Neural cell (in vitro differentiated cells): ENCODE measurements at regions not wholly inside any gene's neighbourhood (a gene's known extent, or its start where the extent isn't known, plus 50 kb on each side); places are given as distances from the start of the nearest gene placed in this dataset.

Experiments used
- POLR2AphosphoS5 ChIP-seq: IDR thresholded peaks from 2 replicates; pipeline ENCODE4 v1.6.1; 2012
- RAD21 ChIP-seq: fragments of 450-650 bp; conservative IDR thresholded peaks from 2 replicates; pipeline ENCODE4 v1.6.1; 2014; ENCODE audit warnings: antibody characterized with exemption, mild to moderate bottlenecking, moderate library complexity
- TF ChIP-seq, protein P1 (sequence below): fragments of 450-650 bp; IDR thresholded peaks from 2 replicates; pipeline ENCODE4 v1.5.1; 2014; ENCODE audit warnings: antibody characterized with exemption, mild to moderate bottlenecking, moderate library complexity; ENCODE audit not compliant: poor library complexity, severe bottlenecking
- TF ChIP-seq, protein P2 (sequence below): IDR thresholded peaks from 2 replicates; pipeline ENCODE4 v1.6.1; 2012; ENCODE audit warnings: borderline replicate concordance

DNA sequence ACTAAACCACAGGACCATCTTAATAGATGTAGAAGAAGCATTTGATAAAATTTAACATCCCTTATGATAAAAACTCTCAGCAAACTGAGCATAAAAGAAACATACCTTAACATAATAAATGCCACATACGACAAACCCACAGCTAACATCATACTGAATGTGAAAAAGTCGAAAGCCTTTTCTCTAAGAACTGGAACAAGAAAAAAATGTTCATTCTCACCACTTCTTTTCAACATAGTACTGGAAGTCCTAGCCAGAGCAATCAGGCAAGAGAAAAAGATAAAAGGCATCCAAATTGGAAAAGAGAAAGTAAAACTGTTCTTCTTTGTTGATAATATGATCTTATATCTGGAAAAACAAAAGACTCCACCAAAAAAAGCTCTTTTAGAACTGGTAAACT, 134.2 kb downstream of the RPL22L1 start:
- TF ChIP-seq, protein P1, sequence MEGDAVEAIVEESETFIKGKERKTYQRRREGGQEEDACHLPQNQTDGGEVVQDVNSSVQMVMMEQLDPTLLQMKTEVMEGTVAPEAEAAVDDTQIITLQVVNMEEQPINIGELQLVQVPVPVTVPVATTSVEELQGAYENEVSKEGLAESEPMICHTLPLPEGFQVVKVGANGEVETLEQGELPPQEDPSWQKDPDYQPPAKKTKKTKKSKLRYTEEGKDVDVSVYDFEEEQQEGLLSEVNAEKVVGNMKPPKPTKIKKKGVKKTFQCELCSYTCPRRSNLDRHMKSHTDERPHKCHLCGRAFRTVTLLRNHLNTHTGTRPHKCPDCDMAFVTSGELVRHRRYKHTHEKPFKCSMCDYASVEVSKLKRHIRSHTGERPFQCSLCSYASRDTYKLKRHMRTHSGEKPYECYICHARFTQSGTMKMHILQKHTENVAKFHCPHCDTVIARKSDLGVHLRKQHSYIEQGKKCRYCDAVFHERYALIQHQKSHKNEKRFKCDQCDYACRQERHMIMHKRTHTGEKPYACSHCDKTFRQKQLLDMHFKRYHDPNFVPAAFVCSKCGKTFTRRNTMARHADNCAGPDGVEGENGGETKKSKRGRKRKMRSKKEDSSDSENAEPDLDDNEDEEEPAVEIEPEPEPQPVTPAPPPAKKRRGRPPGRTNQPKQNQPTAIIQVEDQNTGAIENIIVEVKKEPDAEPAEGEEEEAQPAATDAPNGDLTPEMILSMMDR: no peak
- TF ChIP-seq RAD21 (no peak), POLR2AphosphoS5 (no peak)
- TF ChIP-seq, protein P2, sequence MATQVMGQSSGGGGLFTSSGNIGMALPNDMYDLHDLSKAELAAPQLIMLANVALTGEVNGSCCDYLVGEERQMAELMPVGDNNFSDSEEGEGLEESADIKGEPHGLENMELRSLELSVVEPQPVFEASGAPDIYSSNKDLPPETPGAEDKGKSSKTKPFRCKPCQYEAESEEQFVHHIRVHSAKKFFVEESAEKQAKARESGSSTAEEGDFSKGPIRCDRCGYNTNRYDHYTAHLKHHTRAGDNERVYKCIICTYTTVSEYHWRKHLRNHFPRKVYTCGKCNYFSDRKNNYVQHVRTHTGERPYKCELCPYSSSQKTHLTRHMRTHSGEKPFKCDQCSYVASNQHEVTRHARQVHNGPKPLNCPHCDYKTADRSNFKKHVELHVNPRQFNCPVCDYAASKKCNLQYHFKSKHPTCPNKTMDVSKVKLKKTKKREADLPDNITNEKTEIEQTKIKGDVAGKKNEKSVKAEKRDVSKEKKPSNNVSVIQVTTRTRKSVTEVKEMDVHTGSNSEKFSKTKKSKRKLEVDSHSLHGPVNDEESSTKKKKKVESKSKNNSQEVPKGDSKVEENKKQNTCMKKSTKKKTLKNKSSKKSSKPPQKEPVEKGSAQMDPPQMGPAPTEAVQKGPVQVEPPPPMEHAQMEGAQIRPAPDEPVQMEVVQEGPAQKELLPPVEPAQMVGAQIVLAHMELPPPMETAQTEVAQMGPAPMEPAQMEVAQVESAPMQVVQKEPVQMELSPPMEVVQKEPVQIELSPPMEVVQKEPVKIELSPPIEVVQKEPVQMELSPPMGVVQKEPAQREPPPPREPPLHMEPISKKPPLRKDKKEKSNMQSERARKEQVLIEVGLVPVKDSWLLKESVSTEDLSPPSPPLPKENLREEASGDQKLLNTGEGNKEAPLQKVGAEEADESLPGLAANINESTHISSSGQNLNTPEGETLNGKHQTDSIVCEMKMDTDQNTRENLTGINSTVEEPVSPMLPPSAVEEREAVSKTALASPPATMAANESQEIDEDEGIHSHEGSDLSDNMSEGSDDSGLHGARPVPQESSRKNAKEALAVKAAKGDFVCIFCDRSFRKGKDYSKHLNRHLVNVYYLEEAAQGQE: no peak
